ENCODE measurements at regions not wholly inside any gene's neighbourhood (a gene's known extent, or its start where the extent isn't known, plus 50 kb on each side); places are given as distances from the start of the nearest gene placed in this dataset.

DNA sequence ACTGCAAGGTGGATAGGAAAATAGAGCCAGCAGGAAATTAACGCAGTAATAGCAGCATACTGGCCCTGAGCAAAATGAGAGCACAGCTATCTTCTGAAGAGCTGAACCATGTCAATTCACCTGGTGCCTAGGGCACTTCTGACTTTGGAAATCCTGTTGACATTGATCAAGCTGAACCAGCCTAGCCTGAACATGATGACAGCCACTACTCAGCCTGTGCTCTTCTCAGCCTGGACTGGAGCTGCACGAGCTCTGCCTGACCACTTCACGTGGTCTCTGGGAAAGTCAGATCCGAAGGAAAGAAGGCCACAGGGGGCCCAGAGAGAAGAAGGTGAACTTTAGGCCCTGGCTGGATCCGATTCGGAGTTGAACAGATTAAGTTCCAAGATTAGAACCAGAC, 421.9 kb downstream of the LPIN1 start:
- Mint-ChIP-seq H3K9me3 (ENCODE audit: unreplicated experiment) (no peaks in the 10 kb centered on the region), H3K27me3 (ENCODE audit: unreplicated experiment) (peaks cover 2% of the 10 kb centered on the region), H3K36me3 (ENCODE audit: unreplicated experiment) (no peaks in the 10 kb centered on the region), H3K4me3 (ENCODE audit: unreplicated experiment) (no peak overlapping the region), H3K27ac (ENCODE audit: unreplicated experiment) (no peak overlapping the region), H3K4me1 (ENCODE audit: low read depth, unreplicated experiment) (peaks cover 4% of the 10 kb centered on the region)
- no peak for DNase-seq
- no peak for TF ChIP-seq CTCF (IDR thresholded peaks at IDR 0.05; ENCODE audit: partially characterized antibody, unreplicated experiment)

GRCh38 chr2:12168791-12169388, 422.5 kb downstream of the LPIN1 start:
- Mint-ChIP-seq H3K27me3 (ENCODE audit: unreplicated experiment) (peaks cover 2% of the 10 kb centered on the region), H3K9me3 (ENCODE audit: unreplicated experiment) (no peaks in the 10 kb centered on the region), H3K4me1 (ENCODE audit: low read depth, unreplicated experiment) (peaks cover 4% of the 10 kb centered on the region), H3K4me3 (ENCODE audit: unreplicated experiment) (no peak overlapping the region), H3K36me3 (ENCODE audit: unreplicated experiment) (no peaks in the 10 kb centered on the region), H3K27ac (ENCODE audit: unreplicated experiment) (no peak overlapping the region)
- DNase-seq = no peak
- TF ChIP-seq CTCF (IDR thresholded peaks at IDR 0.05; ENCODE audit: partially characterized antibody, unreplicated experiment) = no peak

GRCh38 chr2:12169721-12170120, 423.3 kb downstream of the LPIN1 start:
- peaks cover 2% of the 10 kb centered on the region for H3K27me3 Mint-ChIP-seq (ENCODE audit: unreplicated experiment)
- H3K9me3 Mint-ChIP-seq (ENCODE audit: unreplicated experiment) = no peaks in the 10 kb centered on the region
- peaks cover 4% of the 10 kb centered on the region for H3K4me1 Mint-ChIP-seq (ENCODE audit: low read depth, unreplicated experiment)
- no peak overlapping the region for H3K27ac Mint-ChIP-seq (ENCODE audit: unreplicated experiment)
- H3K36me3 Mint-ChIP-seq (ENCODE audit: unreplicated experiment) = no peaks in the 10 kb centered on the region
- no peak for DNase-seq
- no peak overlapping the region for H3K4me3 Mint-ChIP-seq (ENCODE audit: unreplicated experiment)
- no peak for TF ChIP-seq CTCF (IDR thresholded peaks at IDR 0.05; ENCODE audit: partially characterized antibody, unreplicated experiment)

- Mint-ChIP-seq H3K27ac (ENCODE audit: unreplicated experiment) (no peak overlapping the region), H3K27me3 (ENCODE audit: unreplicated experiment) (peaks cover 2% of the 10 kb centered on the region), H3K36me3 (ENCODE audit: unreplicated experiment) (no peaks in the 10 kb centered on the region), H3K4me3 (ENCODE audit: unreplicated experiment) (no peak overlapping the region), H3K9me3 (ENCODE audit: unreplicated experiment) (no peaks in the 10 kb centered on the region), H3K4me1 (ENCODE audit: low read depth, unreplicated experiment) (peaks cover 4% of the 10 kb centered on the region)
- no peak for DNase-seq
- TF ChIP-seq CTCF (IDR thresholded peaks at IDR 0.05; ENCODE audit: partially characterized antibody, unreplicated experiment) = no peak
Measured at GRCh38 chr2:12170121-12170520, 423.7 kb downstream of the LPIN1 start.

DNA sequence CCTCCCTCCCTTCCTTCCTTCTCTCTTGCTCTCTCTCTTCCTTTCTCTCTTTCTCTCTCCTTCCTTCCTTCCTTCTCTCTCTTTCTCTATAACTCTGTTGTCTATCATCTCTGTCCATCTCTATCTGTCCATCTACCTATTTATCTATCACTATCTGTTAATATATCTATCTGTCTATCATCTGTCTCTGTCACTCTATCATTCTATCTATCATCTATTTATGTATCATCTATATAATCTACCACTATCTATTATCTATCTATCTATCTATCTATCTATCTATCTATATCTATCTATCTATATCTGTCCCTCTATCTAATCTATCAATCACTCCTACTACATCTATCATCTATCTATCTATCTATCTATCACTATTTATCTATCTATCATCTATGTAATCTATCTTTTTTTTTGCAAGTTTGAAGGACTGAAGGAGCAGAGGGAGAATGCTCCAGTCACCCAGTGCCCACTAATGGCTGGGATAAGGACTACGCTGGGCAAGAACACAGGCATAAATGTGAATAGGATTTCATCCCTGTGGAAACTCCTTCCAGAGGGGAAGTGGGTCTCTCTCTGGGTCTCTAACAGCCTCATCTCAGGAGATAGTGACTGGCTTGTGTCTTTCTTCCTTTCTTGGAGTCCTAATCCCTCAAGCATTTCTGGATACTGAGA, 427.0 kb downstream of the LPIN1 start:
- Mint-ChIP-seq H3K4me1 (ENCODE audit: low read depth, unreplicated experiment) (peaks cover 24% of the 10 kb centered on the region), H3K9me3 (ENCODE audit: unreplicated experiment) (peaks cover 22% of the 10 kb centered on the region), H3K27me3 (ENCODE audit: unreplicated experiment) (peaks cover 9% of the 10 kb centered on the region), H3K4me3 (ENCODE audit: unreplicated experiment) (no peak overlapping the region), H3K36me3 (ENCODE audit: unreplicated experiment) (no peaks in the 10 kb centered on the region), H3K27ac (ENCODE audit: unreplicated experiment) (no peak overlapping the region)
- no peak for DNase-seq
- no peak for TF ChIP-seq CTCF (IDR thresholded peaks at IDR 0.05; ENCODE audit: partially characterized antibody, unreplicated experiment)
